ENCODE measurements at regions not wholly inside any gene's neighbourhood (a gene's known extent, or its start where the extent isn't known, plus 50 kb on each side); places are given as distances from the start of the nearest gene placed in this dataset.
A peak's percentile ranks its signal among the peaks of the same experiment; 100 is the strongest.

GRCh38 chr11:22082178-22082577 lies 110.7 kb upstream of the ANO5 start:
- no peak overlapping the region for H3K4me3 Mint-ChIP-seq
- no peak overlapping the region for H3K4me3 ChIP-seq (replicated peaks in 1 of 3; ENCODE audit: low read depth in 2 of 3, low read length in 3 of 3)
- TF ChIP-seq CTCF (IDR thresholded peaks at IDR 0.05), result no peak
- H3K4me1 Mint-ChIP-seq, result no peaks in the 10 kb centered on the region
- intact Hi-C loops (cut with micrococcal nuclease), result no loop called here
- H2AFZ ChIP-seq (ENCODE audit: insufficient read depth, low read depth, low read length, poor library complexity, severe bottlenecking), result no peak overlapping the region
- no peak overlapping the region for H3K9ac ChIP-seq (ENCODE audit: insufficient read depth, low read length, poor library complexity, severe bottlenecking)
- no peaks in the 10 kb centered on the region for H3K9me3 ChIP-seq (replicated peaks in 1 of 2; ENCODE audit: control insufficient read depth in 1 of 2, insufficient read depth in 1 of 2, low read length in 2 of 2)
- no peak overlapping the region for H3K4me2 ChIP-seq (replicated peaks; ENCODE audit: extremely low read depth, low read length, poor library complexity, severe bottlenecking)
- no peaks in the 10 kb centered on the region for H3K4me1 ChIP-seq (ENCODE audit: control insufficient read depth in 1 of 2, insufficient read depth in 2 of 2, low read length in 2 of 2)
- peak overlapping the region in 1 of 7 donors; percentile 1 for H3K27ac Mint-ChIP-seq
- H3K27ac ChIP-seq (ENCODE audit: low read depth in 1 of 2, low read length in 2 of 2), result no peak overlapping the region
- H4K20me1 ChIP-seq (ENCODE audit: insufficient read depth, low read length), result no peaks in the 10 kb centered on the region
- H3K27me3 ChIP-seq (ENCODE audit: control insufficient read depth in 2 of 2, insufficient read depth in 2 of 2, low read length in 2 of 2), result no peaks in the 10 kb centered on the region
- no peaks in the 10 kb centered on the region for H3K36me3 Mint-ChIP-seq
- peaks cover 0 to 5% (median 0%) of the 10 kb centered on the region in 7 donors for H3K9me3 Mint-ChIP-seq
- peaks cover 0 to 2% (median 0%) of the 10 kb centered on the region in 3 donors for H3K27me3 Mint-ChIP-seq (ENCODE audit: low read depth in 3 of 3)
- H3K79me2 ChIP-seq (ENCODE audit: insufficient read depth, low read length), result no peaks in the 10 kb centered on the region
- H3K36me3 ChIP-seq (replicated peaks in 1 of 2; ENCODE audit: control insufficient read depth in 1 of 2, insufficient read depth in 2 of 2, low read length in 2 of 2), result no peaks in the 10 kb centered on the region
- no peak for DNase-seq

- intact Hi-C loops (cut with micrococcal nuclease), result no loop called here
- H3K27ac Mint-ChIP-seq, result no peak overlapping the region
Measured at GRCh38 chr11:22082788-22083187, 110.1 kb upstream of the ANO5 start.

More at GRCh38 chr11:22082788-22083187, 110.1 kb upstream of the ANO5 start:
- H3K27me3 ChIP-seq (ENCODE audit: control insufficient read depth in 2 of 2, insufficient read depth in 2 of 2, low read length in 2 of 2), result no peaks in the 10 kb centered on the region
- H3K4me3 Mint-ChIP-seq, result no peak overlapping the region
- DNase-seq, result no peak
- H3K4me1 ChIP-seq (ENCODE audit: control insufficient read depth in 1 of 2, insufficient read depth in 2 of 2, low read length in 2 of 2), result no peaks in the 10 kb centered on the region
- no peaks in the 10 kb centered on the region for H3K79me2 ChIP-seq (ENCODE audit: insufficient read depth, low read length)
- H4K20me1 ChIP-seq (ENCODE audit: insufficient read depth, low read length), result no peaks in the 10 kb centered on the region
- H3K4me2 ChIP-seq (replicated peaks; ENCODE audit: extremely low read depth, low read length, poor library complexity, severe bottlenecking), result no peak overlapping the region
- H3K9me3 Mint-ChIP-seq, result peaks cover 0 to 5% (median 0%) of the 10 kb centered on the region in 7 donors
- no peak overlapping the region for H3K4me3 ChIP-seq (replicated peaks in 1 of 3; ENCODE audit: low read depth in 2 of 3, low read length in 3 of 3)
- H3K9me3 ChIP-seq (replicated peaks in 1 of 2; ENCODE audit: control insufficient read depth in 1 of 2, insufficient read depth in 1 of 2, low read length in 2 of 2), result no peaks in the 10 kb centered on the region
- H3K4me1 Mint-ChIP-seq, result no peaks in the 10 kb centered on the region
- no peak overlapping the region for H3K9ac ChIP-seq (ENCODE audit: insufficient read depth, low read length, poor library complexity, severe bottlenecking)
- H3K36me3 Mint-ChIP-seq, result no peaks in the 10 kb centered on the region
- no peaks in the 10 kb centered on the region for H3K36me3 ChIP-seq (replicated peaks in 1 of 2; ENCODE audit: control insufficient read depth in 1 of 2, insufficient read depth in 2 of 2, low read length in 2 of 2)
- H2AFZ ChIP-seq (ENCODE audit: insufficient read depth, low read depth, low read length, poor library complexity, severe bottlenecking), result no peak overlapping the region
- H3K27ac ChIP-seq (ENCODE audit: low read depth in 1 of 2, low read length in 2 of 2), result no peak overlapping the region
- no peak for TF ChIP-seq CTCF (IDR thresholded peaks at IDR 0.05)
- peaks cover 0 to 2% (median 0%) of the 10 kb centered on the region in 3 donors for H3K27me3 Mint-ChIP-seq (ENCODE audit: low read depth in 3 of 3)

Measured in CD14-positive monocyte (primary cell).